ENCODE measurements at regions not wholly inside any gene's neighbourhood (a gene's known extent, or its start where the extent isn't known, plus 50 kb on each side); places are given as distances from the start of the nearest gene placed in this dataset.

- TF ChIP-seq, protein P1, sequence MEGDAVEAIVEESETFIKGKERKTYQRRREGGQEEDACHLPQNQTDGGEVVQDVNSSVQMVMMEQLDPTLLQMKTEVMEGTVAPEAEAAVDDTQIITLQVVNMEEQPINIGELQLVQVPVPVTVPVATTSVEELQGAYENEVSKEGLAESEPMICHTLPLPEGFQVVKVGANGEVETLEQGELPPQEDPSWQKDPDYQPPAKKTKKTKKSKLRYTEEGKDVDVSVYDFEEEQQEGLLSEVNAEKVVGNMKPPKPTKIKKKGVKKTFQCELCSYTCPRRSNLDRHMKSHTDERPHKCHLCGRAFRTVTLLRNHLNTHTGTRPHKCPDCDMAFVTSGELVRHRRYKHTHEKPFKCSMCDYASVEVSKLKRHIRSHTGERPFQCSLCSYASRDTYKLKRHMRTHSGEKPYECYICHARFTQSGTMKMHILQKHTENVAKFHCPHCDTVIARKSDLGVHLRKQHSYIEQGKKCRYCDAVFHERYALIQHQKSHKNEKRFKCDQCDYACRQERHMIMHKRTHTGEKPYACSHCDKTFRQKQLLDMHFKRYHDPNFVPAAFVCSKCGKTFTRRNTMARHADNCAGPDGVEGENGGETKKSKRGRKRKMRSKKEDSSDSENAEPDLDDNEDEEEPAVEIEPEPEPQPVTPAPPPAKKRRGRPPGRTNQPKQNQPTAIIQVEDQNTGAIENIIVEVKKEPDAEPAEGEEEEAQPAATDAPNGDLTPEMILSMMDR (IDR thresholded peaks at IDR 0.05): no peak
- TF ChIP-seq POLR2A (IDR thresholded peaks at IDR 0.05) (no peak), POLR2AphosphoS5 (IDR thresholded peaks at IDR 0.05) (no peak)
These were observed 406.0 kb downstream of the GADD45G start for GRCh38 chr9:90010793-90011192.
